ENCODE measurements at regions not wholly inside any gene's neighbourhood (a gene's known extent, or its start where the extent isn't known, plus 50 kb on each side); places are given as distances from the start of the nearest gene placed in this dataset.

- no peak overlapping the region for H3K4me3 ChIP-seq (ENCODE audit: control insufficient read depth in 2 of 3, extremely low read depth in 1 of 3, insufficient read depth in 2 of 3, low read depth in 1 of 3, low read length in 3 of 3)
- FAIRE-seq = no peak
Measured at GRCh38 chr2:239666855-239667376, 266.1 kb upstream of the HDAC4 start.

GRCh38 chr2:239666053-239666854 is 265.4 kb upstream of the HDAC4 start:
- FAIRE-seq (no peak), DNase-seq (ENCODE audit: low read depth, low spot score) (no peak)
- no peak overlapping the region for H3K9ac ChIP-seq (ENCODE audit: control insufficient read depth, extremely low read depth, insufficient read depth, low read length)
- H3K9me1 ChIP-seq (ENCODE audit: control insufficient read depth, extremely low read depth, insufficient read depth, low read length) = no peaks in the 10 kb centered on the region
- H3K4me3 ChIP-seq (ENCODE audit: control insufficient read depth in 2 of 3, extremely low read depth in 1 of 3, insufficient read depth in 2 of 3, low read depth in 1 of 3, low read length in 3 of 3) = peak overlapping the region in 1 of 3 experiments; percentile 14
- H3K9me3 ChIP-seq (ENCODE audit: control insufficient read depth, low read depth, low read length) = no peaks in the 10 kb centered on the region
- H3K27me3 ChIP-seq (ENCODE audit: control insufficient read depth, extremely low read depth, insufficient read depth, low read length) = peaks cover 8% of the 10 kb centered on the region
- no peak for TF ChIP-seq EZH2 (IDR thresholded peaks at IDR 0.05; ENCODE audit: low read length)
- no peak for TF ChIP-seq CTCF (optimal IDR thresholded peaks at IDR 0.05 in 1 of 3, IDR thresholded peaks at IDR 0.05 in 1 of 3, conservative IDR thresholded peaks at IDR 0.05 in 1 of 3; ENCODE audit: extremely low read depth in 1 of 3, insufficient read depth in 2 of 3, low read length in 3 of 3)
- dilution Hi-C loops (cut with MboI; ENCODE audit: extremely low pct_ligation_motif_present, low sequenced_read_pairs) = no loop called here
- no peaks in the 10 kb centered on the region for H3K36me3 ChIP-seq (ENCODE audit: control insufficient read depth in 2 of 2, extremely low read depth in 1 of 2, insufficient read depth in 2 of 2, low read length in 2 of 2)
- no peak overlapping the region for H2AFZ ChIP-seq (ENCODE audit: control insufficient read depth, low read length)
- no peaks in the 10 kb centered on the region for H3K79me2 ChIP-seq (ENCODE audit: control insufficient read depth, insufficient read depth, low read length)
- no peak overlapping the region for H3K27ac ChIP-seq (ENCODE audit: control insufficient read depth, insufficient read depth, low read length)
- peak overlapping the region; percentile 59 for H3K4me2 ChIP-seq (ENCODE audit: control insufficient read depth, extremely low read depth, insufficient read depth, low read depth, low read length)
- no peaks in the 10 kb centered on the region for H4K20me1 ChIP-seq (ENCODE audit: control insufficient read depth, extremely low read depth, insufficient read depth, low read length)
- peaks cover 27% of the 10 kb centered on the region for H3K4me1 ChIP-seq (ENCODE audit: control insufficient read depth, extremely low read depth, insufficient read depth, low read length)

More at GRCh38 chr2:239666855-239667376, 266.1 kb upstream of the HDAC4 start:
- no peak for TF ChIP-seq EZH2 (IDR thresholded peaks at IDR 0.05; ENCODE audit: low read length)
- TF ChIP-seq CTCF (optimal IDR thresholded peaks at IDR 0.05 in 1 of 3, IDR thresholded peaks at IDR 0.05 in 1 of 3, conservative IDR thresholded peaks at IDR 0.05 in 1 of 3; ENCODE audit: extremely low read depth in 1 of 3, insufficient read depth in 2 of 3, low read length in 3 of 3) = no peak
- no peaks in the 10 kb centered on the region for H3K79me2 ChIP-seq (ENCODE audit: control insufficient read depth, insufficient read depth, low read length)
- no peaks in the 10 kb centered on the region for H3K9me1 ChIP-seq (ENCODE audit: control insufficient read depth, extremely low read depth, insufficient read depth, low read length)
- no peak overlapping the region for H3K9ac ChIP-seq (ENCODE audit: control insufficient read depth, extremely low read depth, insufficient read depth, low read length)
- H3K36me3 ChIP-seq (ENCODE audit: control insufficient read depth in 2 of 2, extremely low read depth in 1 of 2, insufficient read depth in 2 of 2, low read length in 2 of 2) = no peaks in the 10 kb centered on the region
- peaks cover 8% of the 10 kb centered on the region for H3K27me3 ChIP-seq (ENCODE audit: control insufficient read depth, extremely low read depth, insufficient read depth, low read length)
- no peak overlapping the region for H2AFZ ChIP-seq (ENCODE audit: control insufficient read depth, low read length)
- peak overlapping the region; percentile 59 for H3K4me2 ChIP-seq (ENCODE audit: control insufficient read depth, extremely low read depth, insufficient read depth, low read depth, low read length)
- dilution Hi-C loops (cut with MboI; ENCODE audit: extremely low pct_ligation_motif_present, low sequenced_read_pairs) = no loop called here
- H3K27ac ChIP-seq (ENCODE audit: control insufficient read depth, insufficient read depth, low read length) = no peak overlapping the region
- H4K20me1 ChIP-seq (ENCODE audit: control insufficient read depth, extremely low read depth, insufficient read depth, low read length) = no peaks in the 10 kb centered on the region
- H3K9me3 ChIP-seq (ENCODE audit: control insufficient read depth, low read depth, low read length) = no peaks in the 10 kb centered on the region
- DNase-seq (ENCODE audit: low read depth, low spot score) = no peak
- H3K4me1 ChIP-seq (ENCODE audit: control insufficient read depth, extremely low read depth, insufficient read depth, low read length) = peaks cover 20% of the 10 kb centered on the region

Measured in keratinocyte (primary cell).